ENCODE measurements at regions not wholly inside any gene's neighbourhood (a gene's known extent, or its start where the extent isn't known, plus 50 kb on each side); places are given as distances from the start of the nearest gene placed in this dataset.

DNA sequence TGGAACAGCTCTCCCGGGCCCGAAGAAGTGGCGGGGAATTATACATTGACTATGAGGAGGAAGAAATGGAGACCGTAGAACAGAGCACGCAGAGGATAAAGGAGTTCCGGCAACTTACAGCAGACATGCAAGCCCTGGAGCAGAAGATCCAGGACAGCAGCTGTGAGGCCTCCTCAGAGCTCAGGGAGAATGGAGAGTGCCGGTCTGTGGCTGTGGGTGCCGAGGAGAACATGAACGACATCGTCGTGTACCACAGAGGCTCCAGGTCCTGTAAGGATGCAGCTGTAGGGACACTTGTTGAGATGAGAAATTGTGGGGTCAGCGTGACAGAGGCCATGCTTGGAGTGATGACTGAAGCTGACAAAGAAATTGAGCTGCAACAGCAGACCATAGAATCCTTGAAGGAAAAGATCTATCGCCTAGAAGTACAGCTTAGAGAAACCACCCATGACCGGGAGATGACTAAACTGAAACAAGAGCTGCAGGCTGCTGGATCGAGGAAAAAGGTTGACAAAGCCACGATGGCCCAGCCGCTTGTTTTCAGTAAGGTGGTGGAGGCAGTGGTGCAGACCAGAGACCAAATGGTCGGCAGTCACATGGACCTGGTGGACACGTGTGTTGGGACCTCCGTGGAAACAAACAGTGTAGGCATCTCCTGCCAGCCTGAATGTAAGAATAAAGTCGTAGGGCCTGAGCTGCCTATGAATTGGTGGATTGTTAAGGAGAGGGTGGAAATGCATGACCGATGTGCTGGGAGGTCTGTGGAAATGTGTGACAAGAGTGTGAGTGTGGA is 129.5 kb upstream of the DMRT1 start:
- Histone ChIP-seq H3F3A (replicated peaks; ENCODE audit: low read depth) (no peaks in the 10 kb centered on the region), H3K4me2 (no peak overlapping the region), H3K27me3 (ENCODE audit: insufficient read depth) (no peaks in the 10 kb centered on the region), H3K36me3 (ENCODE audit: insufficient read depth) (no peaks in the 10 kb centered on the region; the same call in 1 of the 2 replicates), H3K27ac (ENCODE audit: low read depth) (no peak overlapping the region), H3K4me3 (no peak overlapping the region), H3K79me2 (replicated peaks; ENCODE audit: insufficient read depth) (0 out of 2 replicates have a peak, but pooled peaks cover 13% of the 10 kb centered on the region), H3K4me1 (ENCODE audit: insufficient read depth) (peaks cover 5% of the 10 kb centered on the region), H3K9me2 (ENCODE audit: insufficient read depth) (no peaks in the 10 kb centered on the region), H4K20me1 (replicated peaks; ENCODE audit: insufficient read depth) (peaks cover 6% of the 10 kb centered on the region; the same call in 1 of the 2 replicates), H2AFZ (no peak overlapping the region)
- peaks cover 12% of the 10 kb centered on the region for H3K4me1 Mint-ChIP-seq
- H3K36me3 Mint-ChIP-seq (ENCODE audit: low read depth): peaks cover 22% of the 10 kb centered on the region
- H3K27me3 Mint-ChIP-seq (ENCODE audit: insufficient read depth, low read depth, poor library complexity): peaks cover 6% of the 10 kb centered on the region
- no peak overlapping the region for H3K27ac Mint-ChIP-seq
- ATAC-seq (no peak), DNase-seq (ENCODE audit: low spot score) (no peak)
- no peaks in the 10 kb centered on the region; the same call in 2 of the 3 replicates for H3K9me3 Mint-ChIP-seq
- TF ChIP-seq ZNF331 (CRISPR knock-in tag; IDR thresholded peaks at IDR 0.05; ENCODE audit: low read depth): no peak
- TF ChIP-seq EZH2 (IDR thresholded peaks at IDR 0.05; ENCODE audit: low read depth, unreplicated experiment): no peak
- TF ChIP-seq NANOG (IDR thresholded peaks at IDR 0.05; ENCODE audit: borderline replicate concordance): no peak
- no peak for TF ChIP-seq JUNB (IDR thresholded peaks at IDR 0.05; ENCODE audit: unreplicated experiment)
- TF ChIP-seq, protein P1, sequence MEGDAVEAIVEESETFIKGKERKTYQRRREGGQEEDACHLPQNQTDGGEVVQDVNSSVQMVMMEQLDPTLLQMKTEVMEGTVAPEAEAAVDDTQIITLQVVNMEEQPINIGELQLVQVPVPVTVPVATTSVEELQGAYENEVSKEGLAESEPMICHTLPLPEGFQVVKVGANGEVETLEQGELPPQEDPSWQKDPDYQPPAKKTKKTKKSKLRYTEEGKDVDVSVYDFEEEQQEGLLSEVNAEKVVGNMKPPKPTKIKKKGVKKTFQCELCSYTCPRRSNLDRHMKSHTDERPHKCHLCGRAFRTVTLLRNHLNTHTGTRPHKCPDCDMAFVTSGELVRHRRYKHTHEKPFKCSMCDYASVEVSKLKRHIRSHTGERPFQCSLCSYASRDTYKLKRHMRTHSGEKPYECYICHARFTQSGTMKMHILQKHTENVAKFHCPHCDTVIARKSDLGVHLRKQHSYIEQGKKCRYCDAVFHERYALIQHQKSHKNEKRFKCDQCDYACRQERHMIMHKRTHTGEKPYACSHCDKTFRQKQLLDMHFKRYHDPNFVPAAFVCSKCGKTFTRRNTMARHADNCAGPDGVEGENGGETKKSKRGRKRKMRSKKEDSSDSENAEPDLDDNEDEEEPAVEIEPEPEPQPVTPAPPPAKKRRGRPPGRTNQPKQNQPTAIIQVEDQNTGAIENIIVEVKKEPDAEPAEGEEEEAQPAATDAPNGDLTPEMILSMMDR (conservative IDR thresholded peaks at IDR 0.05; ENCODE audit: low read depth in 2 of 2): no peak
- TF ChIP-seq EZH2phosphoT487 (IDR thresholded peaks at IDR 0.05; ENCODE audit: unreplicated experiment): no peak
- TF ChIP-seq, protein P2, sequence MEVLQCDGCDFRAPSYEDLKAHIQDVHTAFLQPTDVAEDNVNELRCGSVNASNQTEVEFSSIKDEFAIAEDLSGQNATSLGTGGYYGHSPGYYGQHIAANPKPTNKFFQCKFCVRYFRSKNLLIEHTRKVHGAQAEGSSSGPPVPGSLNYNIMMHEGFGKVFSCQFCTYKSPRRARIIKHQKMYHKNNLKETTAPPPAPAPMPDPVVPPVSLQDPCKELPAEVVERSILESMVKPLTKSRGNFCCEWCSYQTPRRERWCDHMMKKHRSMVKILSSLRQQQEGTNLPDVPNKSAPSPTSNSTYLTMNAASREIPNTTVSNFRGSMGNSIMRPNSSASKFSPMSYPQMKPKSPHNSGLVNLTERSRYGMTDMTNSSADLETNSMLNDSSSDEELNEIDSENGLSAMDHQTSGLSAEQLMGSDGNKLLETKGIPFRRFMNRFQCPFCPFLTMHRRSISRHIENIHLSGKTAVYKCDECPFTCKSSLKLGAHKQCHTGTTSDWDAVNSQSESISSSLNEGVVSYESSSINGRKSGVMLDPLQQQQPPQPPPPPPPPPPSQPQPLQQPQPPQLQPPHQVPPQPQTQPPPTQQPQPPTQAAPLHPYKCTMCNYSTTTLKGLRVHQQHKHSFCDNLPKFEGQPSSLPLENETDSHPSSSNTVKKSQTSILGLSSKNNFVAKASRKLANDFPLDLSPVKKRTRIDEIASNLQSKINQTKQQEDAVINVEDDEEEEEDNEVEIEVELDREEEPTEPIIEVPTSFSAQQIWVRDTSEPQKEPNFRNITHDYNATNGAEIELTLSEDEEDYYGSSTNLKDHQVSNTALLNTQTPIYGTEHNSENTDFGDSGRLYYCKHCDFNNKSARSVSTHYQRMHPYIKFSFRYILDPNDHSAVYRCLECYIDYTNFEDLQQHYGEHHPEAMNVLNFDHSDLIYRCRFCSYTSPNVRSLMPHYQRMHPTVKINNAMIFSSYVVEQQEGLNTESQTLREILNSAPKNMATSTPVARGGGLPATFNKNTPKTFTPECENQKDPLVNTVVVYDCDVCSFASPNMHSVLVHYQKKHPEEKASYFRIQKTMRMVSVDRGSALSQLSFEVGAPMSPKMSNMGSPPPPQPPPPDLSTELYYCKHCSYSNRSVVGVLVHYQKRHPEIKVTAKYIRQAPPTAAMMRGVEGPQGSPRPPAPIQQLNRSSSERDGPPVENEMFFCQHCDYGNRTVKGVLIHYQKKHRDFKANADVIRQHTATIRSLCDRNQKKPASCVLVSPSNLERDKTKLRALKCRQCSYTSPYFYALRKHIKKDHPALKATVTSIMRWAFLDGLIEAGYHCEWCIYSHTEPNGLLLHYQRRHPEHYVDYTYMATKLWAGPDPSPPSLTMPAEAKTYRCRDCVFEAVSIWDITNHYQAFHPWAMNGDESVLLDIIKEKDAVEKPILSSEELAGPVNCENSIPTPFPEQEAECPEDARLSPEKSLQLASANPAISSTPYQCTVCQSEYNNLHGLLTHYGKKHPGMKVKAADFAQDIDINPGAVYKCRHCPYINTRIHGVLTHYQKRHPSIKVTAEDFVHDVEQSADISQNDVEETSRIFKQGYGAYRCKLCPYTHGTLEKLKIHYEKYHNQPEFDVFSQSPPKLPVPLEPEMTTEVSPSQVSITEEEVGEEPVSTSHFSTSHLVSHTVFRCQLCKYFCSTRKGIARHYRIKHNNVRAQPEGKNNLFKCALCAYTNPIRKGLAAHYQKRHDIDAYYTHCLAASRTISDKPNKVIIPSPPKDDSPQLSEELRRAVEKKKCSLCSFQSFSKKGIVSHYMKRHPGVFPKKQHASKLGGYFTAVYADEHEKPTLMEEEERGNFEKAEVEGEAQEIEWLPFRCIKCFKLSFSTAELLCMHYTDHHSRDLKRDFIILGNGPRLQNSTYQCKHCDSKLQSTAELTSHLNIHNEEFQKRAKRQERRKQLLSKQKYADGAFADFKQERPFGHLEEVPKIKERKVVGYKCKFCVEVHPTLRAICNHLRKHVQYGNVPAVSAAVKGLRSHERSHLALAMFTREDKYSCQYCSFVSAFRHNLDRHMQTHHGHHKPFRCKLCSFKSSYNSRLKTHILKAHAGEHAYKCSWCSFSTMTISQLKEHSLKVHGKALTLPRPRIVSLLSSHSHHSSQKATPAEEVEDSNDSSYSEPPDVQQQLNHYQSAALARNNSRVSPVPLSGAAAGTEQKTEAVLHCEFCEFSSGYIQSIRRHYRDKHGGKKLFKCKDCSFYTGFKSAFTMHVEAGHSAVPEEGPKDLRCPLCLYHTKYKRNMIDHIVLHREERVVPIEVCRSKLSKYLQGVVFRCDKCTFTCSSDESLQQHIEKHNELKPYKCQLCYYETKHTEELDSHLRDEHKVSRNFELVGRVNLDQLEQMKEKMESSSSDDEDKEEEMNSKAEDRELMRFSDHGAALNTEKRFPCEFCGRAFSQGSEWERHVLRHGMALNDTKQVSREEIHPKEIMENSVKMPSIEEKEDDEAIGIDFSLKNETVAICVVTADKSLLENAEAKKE (CRISPR knock-in tag; IDR thresholded peaks at IDR 0.05): no peak
- TF ChIP-seq, protein P3, sequence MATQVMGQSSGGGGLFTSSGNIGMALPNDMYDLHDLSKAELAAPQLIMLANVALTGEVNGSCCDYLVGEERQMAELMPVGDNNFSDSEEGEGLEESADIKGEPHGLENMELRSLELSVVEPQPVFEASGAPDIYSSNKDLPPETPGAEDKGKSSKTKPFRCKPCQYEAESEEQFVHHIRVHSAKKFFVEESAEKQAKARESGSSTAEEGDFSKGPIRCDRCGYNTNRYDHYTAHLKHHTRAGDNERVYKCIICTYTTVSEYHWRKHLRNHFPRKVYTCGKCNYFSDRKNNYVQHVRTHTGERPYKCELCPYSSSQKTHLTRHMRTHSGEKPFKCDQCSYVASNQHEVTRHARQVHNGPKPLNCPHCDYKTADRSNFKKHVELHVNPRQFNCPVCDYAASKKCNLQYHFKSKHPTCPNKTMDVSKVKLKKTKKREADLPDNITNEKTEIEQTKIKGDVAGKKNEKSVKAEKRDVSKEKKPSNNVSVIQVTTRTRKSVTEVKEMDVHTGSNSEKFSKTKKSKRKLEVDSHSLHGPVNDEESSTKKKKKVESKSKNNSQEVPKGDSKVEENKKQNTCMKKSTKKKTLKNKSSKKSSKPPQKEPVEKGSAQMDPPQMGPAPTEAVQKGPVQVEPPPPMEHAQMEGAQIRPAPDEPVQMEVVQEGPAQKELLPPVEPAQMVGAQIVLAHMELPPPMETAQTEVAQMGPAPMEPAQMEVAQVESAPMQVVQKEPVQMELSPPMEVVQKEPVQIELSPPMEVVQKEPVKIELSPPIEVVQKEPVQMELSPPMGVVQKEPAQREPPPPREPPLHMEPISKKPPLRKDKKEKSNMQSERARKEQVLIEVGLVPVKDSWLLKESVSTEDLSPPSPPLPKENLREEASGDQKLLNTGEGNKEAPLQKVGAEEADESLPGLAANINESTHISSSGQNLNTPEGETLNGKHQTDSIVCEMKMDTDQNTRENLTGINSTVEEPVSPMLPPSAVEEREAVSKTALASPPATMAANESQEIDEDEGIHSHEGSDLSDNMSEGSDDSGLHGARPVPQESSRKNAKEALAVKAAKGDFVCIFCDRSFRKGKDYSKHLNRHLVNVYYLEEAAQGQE (IDR thresholded peaks at IDR 0.05; ENCODE audit: unreplicated experiment): no peak
- TF ChIP-seq CREB1 (CRISPR knock-in tag; IDR thresholded peaks at IDR 0.05; ENCODE audit: low read depth): no peak
- no peak overlapping the region for H3K4me3 Mint-ChIP-seq

Measured in GM23338 (cell line).